H1 (cell line): ENCODE measurements at regions not wholly inside any gene's neighbourhood (a gene's known extent, or its start where the extent isn't known, plus 50 kb on each side); places are given as distances from the start of the nearest gene placed in this dataset.

Experiments
- CTCF ChIA-PET: fragments of 300-600 bp; sonication (Branson Sonifier 250); formaldehyde crosslinking; loops from one replicate; lab custom pipeline; 2021; ENCODE audit not compliant: partially characterized antibody; lab: Charles Lee
- POLR2A ChIA-PET: fragments of 300-600 bp; sonication (Branson Sonifier 250); formaldehyde crosslinking; loops from one replicate; lab custom pipeline; 2021; ENCODE audit warnings: inconsistent platforms; ENCODE audit not compliant: partially characterized antibody; lab: Charles Lee
- DNase-seq, 2 experiments: peaks; one replicate each; pipeline versions ENCODE4 v3.0.0 to v3.0.0-alpha.2; 2010 to 2022; ENCODE audit warnings: low spot score in 2 of 2, low read depth in 1 of 2, mixed read lengths in 1 of 2
- FAIRE-seq: peaks from 2 replicates; lab custom pipeline; 2011; peaks lifted over from hg19 to GRCh38; lab: Jason Lieb, UNC
- H2AFZ ChIP-seq: 2 replicates; pipeline ENCODE4 v1.8.1; 2012; ENCODE audit warnings: low read length, inconsistent platforms
- H2AK5ac ChIP-seq: 2 replicates; pipeline ENCODE4 v1.6.1; 2013; ENCODE audit warnings: low read depth, low read length
- H2BK120ac ChIP-seq: replicated peaks from 2 replicates; pipeline ENCODE3; 2013; ENCODE audit warnings: low read depth, low read length, inconsistent platforms
- H2BK12ac ChIP-seq: 2 replicates; pipeline ENCODE4 v1.6.1; 2013; ENCODE audit warnings: low read depth, low read length
- H2BK15ac ChIP-seq: 2 replicates; pipeline ENCODE4 v1.6.1; 2013; ENCODE audit warnings: low read length
- H2BK20ac ChIP-seq: 2 replicates; pipeline ENCODE4 v1.6.1; 2013; ENCODE audit warnings: low read length
- H2BK5ac ChIP-seq: 2 replicates; pipeline ENCODE4 v1.6.1; 2013; ENCODE audit warnings: low read depth, low read length
- H3K14ac ChIP-seq: 2 replicates; pipeline ENCODE4 v1.6.1; 2013; ENCODE audit warnings: inconsistent platforms; ENCODE audit not compliant: insufficient read length
- H3K18ac ChIP-seq: 2 replicates; pipeline ENCODE4 v1.6.1; 2013; ENCODE audit warnings: low read length; ENCODE audit errors: extremely low read depth
- H3K23ac ChIP-seq: 2 replicates; pipeline ENCODE4 v1.6.1; 2013; ENCODE audit warnings: inconsistent platforms; ENCODE audit not compliant: insufficient read length
- H3K23me2 ChIP-seq: 2 replicates; pipeline ENCODE4 v1.6.1; 2013; ENCODE audit warnings: low read depth, low read length
- H3K27ac ChIP-seq: 2 replicates; pipeline ENCODE4 v1.6.1; 2011; ENCODE audit warnings: low read depth, low read length, inconsistent platforms
- H3K27me3 ChIP-seq, 4 experiments: replicated peaks in 1 of 4; 1 replicate in 1 of 4; 2 replicates in 3 of 4; pipeline versions ENCODE4 v1.6.1 to v1.8.1; 2011 to 2013; ENCODE audit warnings: low read length in 3 of 4, mild to moderate bottlenecking in 3 of 4, inconsistent platforms in 2 of 4, mixed read lengths in 2 of 4, moderate library complexity in 1 of 4; ENCODE audit not compliant: control insufficient read depth in 3 of 4, insufficient read depth in 3 of 4; ENCODE audit errors: extremely low read depth in 1 of 4
- H3K36me3 ChIP-seq, 4 experiments: 2 replicates each; pipeline versions ENCODE4 v1.6.1 to v1.8.1; 2011 to 2013; ENCODE audit warnings: mild to moderate bottlenecking in 4 of 4, low read length in 3 of 4, moderate library complexity in 2 of 4, control low read depth in 1 of 4, inconsistent platforms in 1 of 4; ENCODE audit not compliant: insufficient read depth in 4 of 4, control insufficient read depth in 2 of 4
- H3K4ac ChIP-seq: replicated peaks from 2 replicates; pipeline ENCODE3; 2013; ENCODE audit warnings: low read length, low read depth, mixed read lengths, inconsistent platforms; ENCODE audit not compliant: insufficient read length
- H3K4me1 ChIP-seq, 4 experiments: replicated peaks in 1 of 4; 1 replicate in 1 of 4; 2 replicates in 3 of 4; pipeline versions ENCODE4 v1.6.1 to v1.8.1; 2011 to 2013; ENCODE audit warnings: low read length in 3 of 4, inconsistent platforms in 2 of 4, mixed read lengths in 1 of 4; ENCODE audit not compliant: insufficient read depth in 4 of 4, control insufficient read depth in 3 of 4
- H3K4me2 ChIP-seq, 2 experiments: 2 replicates each; pipeline versions ENCODE4 v1.6.1 to v1.8.1; 2011 to 2013; ENCODE audit warnings: low read depth in 2 of 2, low read length in 2 of 2, control low read depth in 1 of 2, inconsistent platforms in 1 of 2, mild to moderate bottlenecking in 1 of 2; ENCODE audit not compliant: insufficient read depth in 1 of 2
- H3K4me3 ChIP-seq, 4 experiments: fragments of 200-600, 300-600 bp in 1 of 4; sonication (generic), shearing (Covaris generic), sonication (Bioruptor Twin) in 1 of 4; 2 replicates each; pipeline versions ENCODE4 v1.5.1 to v1.8.1; 2011 to 2016; ENCODE audit warnings: low read length in 4 of 4, low read depth in 3 of 4, control low read depth in 2 of 4, inconsistent platforms in 2 of 4, mild to moderate bottlenecking in 2 of 4, mixed read lengths in 1 of 4, moderate library complexity in 1 of 4; ENCODE audit not compliant: insufficient read depth in 2 of 4; ENCODE audit errors: extremely low read depth in 1 of 4
- H3K56ac ChIP-seq: replicated peaks from 2 replicates; pipeline ENCODE3; 2013; ENCODE audit warnings: low read depth, mild to moderate bottlenecking, mixed read lengths, low read length, inconsistent platforms; ENCODE audit not compliant: insufficient read length
- H3K79me1 ChIP-seq: 2 replicates; pipeline ENCODE4 v1.6.1; 2013; ENCODE audit warnings: low read depth, low read length, control low read depth
- H3K79me2 ChIP-seq, 2 experiments: 2 replicates each; pipeline versions ENCODE4 v1.6.1 to v1.8.1; 2012 to 2013; ENCODE audit warnings: low read length in 2 of 2, mild to moderate bottlenecking in 2 of 2, inconsistent platforms in 1 of 2; ENCODE audit not compliant: insufficient read depth in 2 of 2, control insufficient read depth in 1 of 2
- H3K9ac ChIP-seq, 4 experiments: replicated peaks in 1 of 4; 1 replicate in 1 of 4; 2 replicates in 3 of 4; pipeline versions ENCODE4 v1.6.1 to v1.8.1; 2011 to 2013; ENCODE audit warnings: low read depth in 3 of 4, low read length in 3 of 4, control low read depth in 2 of 4, mild to moderate bottlenecking in 2 of 4, moderate library complexity in 2 of 4, inconsistent platforms in 1 of 4; ENCODE audit errors: extremely low read depth in 1 of 4
- H3K9me3 ChIP-seq, 2 experiments: 2 replicates each; pipeline versions ENCODE4 v1.6.1 to v1.8.1; 2012 to 2013; ENCODE audit warnings: mild to moderate bottlenecking in 2 of 2, moderate library complexity in 2 of 2, control low read depth in 1 of 2, inconsistent platforms in 1 of 2, low read depth in 1 of 2, low read length in 1 of 2, mixed read lengths in 1 of 2; ENCODE audit not compliant: insufficient read depth in 2 of 2
- H4K20me1 ChIP-seq, 2 experiments: replicated peaks in 1 of 2; 2 replicates each; pipeline versions ENCODE3 to v1.8.1; 2011 to 2013; ENCODE audit warnings: inconsistent platforms in 2 of 2, low read length in 2 of 2, mild to moderate bottlenecking in 1 of 2; ENCODE audit not compliant: insufficient read depth in 2 of 2, control insufficient read depth in 1 of 2
- H4K5ac ChIP-seq: 2 replicates; pipeline ENCODE4 v1.6.1; 2013; ENCODE audit warnings: low read length, low read depth, mixed read lengths, inconsistent platforms; ENCODE audit not compliant: insufficient read length
- H4K8ac ChIP-seq: 2 replicates; pipeline ENCODE4 v1.8.0; 2013; ENCODE audit warnings: mild to moderate bottlenecking, moderate library complexity, low read length, inconsistent platforms; ENCODE audit not compliant: insufficient read depth; ENCODE audit errors: extremely low read depth
- H4K91ac ChIP-seq: replicated peaks from 2 replicates; pipeline ENCODE3; 2013; ENCODE audit warnings: low read length, mixed read lengths, inconsistent platforms; ENCODE audit not compliant: insufficient read length
- BACH1 ChIP-seq: IDR thresholded peaks from 2 replicates; pipeline ENCODE4 v1.6.1; 2012; ENCODE audit warnings: low read length, improper control_type of control experiment
- CBX5 ChIP-seq: fragments of 300-800, 300-1000 bp; sonication (generic); IDR thresholded peaks from 2 replicates; pipeline ENCODE4 v1.7.1; 2016; ENCODE audit warnings: antibody characterized with exemption, low read length, low read depth
- CREB1 ChIP-seq: IDR thresholded peaks from 2 replicates; pipeline ENCODE4 v1.6.1; 2012; ENCODE audit warnings: inconsistent platforms
- CTBP2 ChIP-seq: IDR thresholded peaks from 2 replicates; pipeline ENCODE4 v1.7.0; 2011; ENCODE audit warnings: borderline replicate concordance, mild to moderate bottlenecking, moderate library complexity, mixed read lengths, low read length; ENCODE audit not compliant: insufficient read depth, insufficient read length
- EP300 ChIP-seq, 2 experiments: IDR thresholded peaks; 1 replicate in 1 of 2; 2 replicates in 1 of 2; pipeline ENCODE4 v1.6.1; 2011 to 2012; ENCODE audit warnings: low read depth in 2 of 2, low read length in 2 of 2, mild to moderate bottlenecking in 2 of 2, borderline replicate concordance in 1 of 2, inconsistent platforms in 1 of 2, moderate library complexity in 1 of 2
- KDM1A ChIP-seq: fragments of 200-600, 300-600 bp; sonication (generic); IDR thresholded peaks from 2 replicates; pipeline ENCODE4 v1.7.1; 2016; ENCODE audit warnings: mild to moderate bottlenecking, low read length, borderline replicate concordance
- NANOG ChIP-seq: IDR thresholded peaks from 2 replicates; pipeline ENCODE4 v1.6.1; 2011; ENCODE audit warnings: low read length, low read depth, mild to moderate bottlenecking, inconsistent platforms; ENCODE audit not compliant: insufficient read depth, poor library complexity, severe bottlenecking
- RXRA ChIP-seq: IDR thresholded peaks from 2 replicates; pipeline ENCODE4 v1.6.1; 2011; ENCODE audit warnings: low read depth, mild to moderate bottlenecking, low read length, moderate library complexity; ENCODE audit not compliant: insufficient read depth
- SIX5 ChIP-seq: IDR thresholded peaks from 2 replicates; pipeline ENCODE4 v1.6.1; 2011; ENCODE audit warnings: mild to moderate bottlenecking, low read depth, low read length
- SP2 ChIP-seq: IDR thresholded peaks from 2 replicates; pipeline ENCODE4 v1.6.1; 2012; ENCODE audit warnings: mild to moderate bottlenecking, low read length, inconsistent platforms
- TAF7 ChIP-seq: optimal IDR thresholded peaks from 2 replicates; pipeline ENCODE3; 2011; ENCODE audit warnings: low read depth, mild to moderate bottlenecking, inconsistent platforms, low read length, moderate library complexity, borderline replicate concordance
- WGBS, 2 experiments: shearing (Covaris generic) in 1 of 2; methylation state at CpG; one replicate each; pipeline versions ENCODE4 v1.1.6 to v1.1.7; 2013 to 2015; ENCODE audit warnings: low lambda C conversion rate in 2 of 2, mixed read lengths in 2 of 2, inconsistent platforms in 1 of 2, low coverage in 1 of 2, missing lambda C conversion rate in 1 of 2; ENCODE audit not compliant: insufficient replicate concordance in 2 of 2, insufficient coverage in 1 of 2, insufficient read length in 1 of 2; ENCODE audit errors: extremely low coverage in 1 of 2, missing lambda C conversion rate in 1 of 2; 5-methylcytosine and 5-hydroxymethylcytosine counted together
- TF ChIP-seq, protein P1 (sequence below): IDR thresholded peaks from 2 replicates; pipeline ENCODE4 v1.6.1; 2011; ENCODE audit warnings: low read depth, mild to moderate bottlenecking, low read length; ENCODE audit not compliant: insufficient read depth
- TF ChIP-seq, protein P2 (sequence below): IDR thresholded peaks from 2 replicates; pipeline ENCODE4 v1.6.1; 2011; ENCODE audit warnings: low read length, improper control_type of control experiment

DNA sequence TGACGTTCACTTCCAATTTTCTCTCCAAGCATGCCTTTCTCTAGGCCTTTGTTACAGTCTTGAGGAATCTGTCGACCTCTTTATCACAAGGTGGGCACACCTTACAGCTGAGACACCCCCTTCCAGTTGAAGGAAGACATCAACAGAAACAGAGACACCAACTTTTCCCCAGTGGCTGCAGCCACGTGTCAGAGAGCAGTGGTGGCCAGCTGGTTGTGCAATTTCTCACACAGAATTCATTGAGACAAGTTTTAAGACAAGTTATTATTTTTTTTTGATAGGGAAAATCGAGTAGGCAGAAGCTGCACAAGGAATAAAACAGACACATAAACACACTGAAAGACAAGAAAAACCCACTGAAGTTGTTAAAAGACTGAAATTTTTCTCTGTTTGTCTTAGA is 436.7 kb upstream of the MDFIC2 start:
- Histone ChIP-seq H2BK12ac (no peak overlapping the region), H3K23ac (no peak overlapping the region), H3K23me2 (no peaks in the 10 kb centered on the region), H4K20me1 (no peaks in the 10 kb centered on the region), H3K27me3 (no peaks in the 10 kb centered on the region), H2BK5ac (no peak overlapping the region), H3K14ac (no peak overlapping the region), H3K79me2 (no peaks in the 10 kb centered on the region), H2BK120ac (peak overlapping the region; percentile 8), H2AFZ (peak overlapping the region; percentile 71; the same call in 1 of the 2 replicates), H2BK15ac (no peak overlapping the region), H2BK20ac (no peak overlapping the region), H4K5ac (no peak overlapping the region), H3K27ac (no peak overlapping the region), H3K4ac (no peak overlapping the region), H3K9me3 (no peaks in the 10 kb centered on the region), H2AK5ac (no peak overlapping the region), H4K91ac (no peak overlapping the region), H3K18ac (no peak overlapping the region), H3K4me3 (no peak overlapping the region), H3K9ac (no peak overlapping the region), H3K4me2 (no peak overlapping the region), H3K36me3 (no peaks in the 10 kb centered on the region), H3K4me1 (no peaks in the 10 kb centered on the region), H3K56ac (no peak overlapping the region), H4K8ac (no peak overlapping the region), H3K79me1 (no peaks in the 10 kb centered on the region)
- DNase-seq (no peak), FAIRE-seq (no peak)
- ChIA-PET POLR2A (no interaction called here), CTCF (interaction anchor here (1.2 to 1.4 kb wide), 3 partner anchors 122 to 391 kb away, joined by 3 read pairs; no protein-coding TSS in a partner anchor)
- 68% methylated on average over 4 of the region's 4 CpGs; no CpG with 5 or more reads in 1 of the 2 experiments for WGBS, 2 experiments
- TF ChIP-seq CBX5, result no peak
- no peak for TF ChIP-seq NANOG
- no peak for TF ChIP-seq EP300 (IDR thresholded peaks at IDR 0.05; ENCODE audit: borderline replicate concordance in 1 of 2, low read depth in 2 of 2, low read length in 2 of 2)
- TF ChIP-seq TAF7, result no peak
- no peak for TF ChIP-seq KDM1A
- no peak for TF ChIP-seq BACH1
- TF ChIP-seq, protein P1, sequence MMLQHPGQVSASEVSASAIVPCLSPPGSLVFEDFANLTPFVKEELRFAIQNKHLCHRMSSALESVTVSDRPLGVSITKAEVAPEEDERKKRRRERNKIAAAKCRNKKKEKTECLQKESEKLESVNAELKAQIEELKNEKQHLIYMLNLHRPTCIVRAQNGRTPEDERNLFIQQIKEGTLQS, result no peak
- no peak for TF ChIP-seq RXRA
- TF ChIP-seq, protein P2, sequence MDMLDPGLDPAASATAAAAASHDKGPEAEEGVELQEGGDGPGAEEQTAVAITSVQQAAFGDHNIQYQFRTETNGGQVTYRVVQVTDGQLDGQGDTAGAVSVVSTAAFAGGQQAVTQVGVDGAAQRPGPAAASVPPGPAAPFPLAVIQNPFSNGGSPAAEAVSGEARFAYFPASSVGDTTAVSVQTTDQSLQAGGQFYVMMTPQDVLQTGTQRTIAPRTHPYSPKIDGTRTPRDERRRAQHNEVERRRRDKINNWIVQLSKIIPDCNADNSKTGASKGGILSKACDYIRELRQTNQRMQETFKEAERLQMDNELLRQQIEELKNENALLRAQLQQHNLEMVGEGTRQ, result no peak
- no peak for TF ChIP-seq SIX5
- TF ChIP-seq SP2, result no peak
- no peak for TF ChIP-seq CREB1
- TF ChIP-seq CTBP2, result no peak
